ENCODE measurements at regions not wholly inside any gene's neighbourhood (a gene's known extent, or its start where the extent isn't known, plus 50 kb on each side); places are given as distances from the start of the nearest gene placed in this dataset.

- no peak for TF ChIP-seq ZNF274 (IDR thresholded peaks at IDR 0.05; ENCODE audit: low read depth, low read length)
- no peak for TF ChIP-seq SUZ12 (IDR thresholded peaks at IDR 0.05; ENCODE audit: extremely low read depth, insufficient read depth, insufficient read length)
Observed at GRCh38 chr2:196368546-196369225, 197.3 kb upstream of the STK17B start.
